GM03348 (cell line): ENCODE measurements at regions not wholly inside any gene's neighbourhood (a gene's known extent, or its start where the extent isn't known, plus 50 kb on each side); places are given as distances from the start of the nearest gene placed in this dataset.
"Not testable (repeated sequence)": the region's sequence is repeated elsewhere in the genome, so short reads cannot be mapped to it uniquely, and the experiment has no call there.

Source experiments
- DNase-seq: peaks from one replicate; pipeline ENCODE4 v3.0.0; 2012; ENCODE audit warnings: low spot score

DNA sequence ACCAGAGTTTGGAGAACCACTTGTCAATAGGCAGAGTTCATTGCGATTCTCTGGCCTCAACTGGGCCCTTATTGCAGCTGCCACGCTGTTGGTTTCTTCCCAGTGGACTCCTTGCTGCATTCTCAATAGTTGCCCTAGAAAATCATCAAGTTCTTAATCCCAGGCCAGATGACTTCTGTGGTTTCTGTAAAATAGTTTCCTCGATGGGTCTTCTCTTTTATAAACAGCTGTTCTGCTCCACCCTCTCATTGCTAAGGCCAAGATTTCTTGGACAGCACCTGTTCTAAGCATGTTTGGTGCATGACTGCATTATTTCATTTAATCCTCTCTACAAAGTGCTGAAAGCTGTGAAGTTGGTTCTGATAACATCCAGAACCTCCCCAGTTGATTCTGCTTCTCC lies 131.0 kb downstream of the BCL2L11 start:
- no peak for DNase-seq

DNA sequence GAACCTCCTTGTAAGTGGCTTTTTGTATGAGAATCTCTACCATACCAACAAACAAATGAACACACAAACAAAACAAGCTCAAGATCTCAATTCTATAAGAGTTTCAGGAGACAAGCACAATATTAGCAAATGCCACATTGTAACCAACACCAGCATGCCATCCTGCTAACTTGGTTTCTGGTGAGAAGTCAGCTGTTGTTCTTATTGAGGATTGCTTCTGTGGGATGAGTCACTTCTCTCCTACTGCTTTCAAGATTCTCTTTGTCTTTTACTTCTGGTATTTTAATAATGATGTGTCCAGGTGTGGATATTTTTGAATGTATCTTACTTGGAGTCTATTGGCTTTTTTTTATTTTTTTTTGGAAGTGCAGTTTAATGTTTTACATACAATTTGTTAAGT lies 131.7 kb downstream of the BCL2L11 start:
- no peak for DNase-seq

DNA sequence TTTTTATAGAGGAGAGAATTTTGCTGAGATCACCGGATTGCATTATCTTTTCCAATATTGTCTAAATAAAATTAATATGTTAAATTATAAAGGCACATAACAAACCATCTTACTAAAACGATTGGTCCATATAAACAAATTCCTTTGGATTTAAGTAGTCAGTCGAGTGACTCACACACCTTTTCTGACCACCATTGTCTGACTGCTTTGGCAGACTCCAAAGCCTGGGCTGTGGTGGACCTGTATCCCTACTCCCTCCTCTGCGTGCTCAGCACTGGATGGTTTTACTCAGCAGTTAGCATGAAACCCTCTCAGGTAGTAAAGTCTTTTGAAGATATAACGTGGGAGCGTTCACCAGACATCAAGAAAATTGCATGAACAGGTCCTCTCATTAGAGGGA lies 134.2 kb downstream of the BCL2L11 start:
- not testable (repeated sequence) for DNase-seq

DNA sequence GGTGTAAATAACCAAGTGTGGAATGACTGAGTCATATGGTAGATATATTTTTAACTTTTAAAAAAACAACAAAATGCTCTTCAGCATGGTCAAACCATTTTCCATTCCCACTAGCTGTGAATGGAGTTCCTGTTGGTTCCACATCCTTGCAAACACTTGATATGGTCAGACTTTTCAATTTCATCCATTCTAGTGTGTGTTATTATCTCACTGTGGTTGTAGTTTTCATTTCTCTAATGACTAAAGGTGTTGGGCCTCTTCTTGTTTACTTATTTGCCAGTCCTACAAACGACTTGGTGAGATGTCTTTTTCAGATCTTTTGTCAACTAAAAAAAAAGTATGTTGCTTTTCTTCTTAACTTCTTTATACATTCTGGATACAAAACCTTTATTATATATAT lies 135.9 kb downstream of the BCL2L11 start:
- DNase-seq: not testable (repeated sequence)

- not testable (repeated sequence) for DNase-seq
Observed at GRCh38 chr2:111257607-111258006, 136.9 kb downstream of the BCL2L11 start.

- DNase-seq: not testable (repeated sequence)
Observed at GRCh38 chr2:111258318-111258717, 137.6 kb downstream of the BCL2L11 start.

DNA sequence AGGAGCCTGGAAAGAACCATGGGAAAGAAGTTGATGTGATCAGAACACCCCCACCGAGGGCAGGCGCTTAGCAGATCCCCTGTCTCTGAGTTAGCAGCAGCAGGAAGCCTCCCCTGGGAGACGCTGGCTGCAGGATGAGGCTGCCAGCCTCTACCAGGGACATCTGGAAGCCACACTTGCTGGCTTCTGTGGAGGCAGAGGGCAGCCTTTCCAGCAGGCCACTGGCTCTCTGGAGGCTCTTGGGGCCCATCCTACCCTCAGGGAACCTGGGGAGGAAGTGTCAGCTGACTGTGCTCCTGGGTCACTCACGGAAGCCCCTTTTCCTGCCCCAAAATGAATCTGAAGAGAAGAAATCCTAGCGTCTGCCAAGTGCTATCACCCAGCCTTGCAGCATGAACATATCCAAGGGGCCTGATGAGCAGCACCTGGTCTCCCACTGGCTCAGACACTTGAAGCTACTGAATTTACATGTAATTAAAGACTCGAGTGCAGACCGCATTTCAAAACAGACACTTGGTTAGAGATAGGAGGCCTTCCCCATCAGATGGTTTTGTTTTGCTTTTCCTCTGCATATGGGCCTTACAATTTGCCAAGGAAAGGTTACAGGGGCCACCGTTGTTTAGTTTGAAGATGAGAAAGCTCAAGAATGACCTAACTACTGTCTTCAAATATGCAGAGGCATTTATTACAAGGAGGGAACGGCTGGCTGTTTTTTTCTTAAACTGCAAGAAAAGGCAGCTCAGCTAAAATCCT lies 142.1 kb downstream of the BCL2L11 start:
- DNase-seq: not testable (repeated sequence)

DNA sequence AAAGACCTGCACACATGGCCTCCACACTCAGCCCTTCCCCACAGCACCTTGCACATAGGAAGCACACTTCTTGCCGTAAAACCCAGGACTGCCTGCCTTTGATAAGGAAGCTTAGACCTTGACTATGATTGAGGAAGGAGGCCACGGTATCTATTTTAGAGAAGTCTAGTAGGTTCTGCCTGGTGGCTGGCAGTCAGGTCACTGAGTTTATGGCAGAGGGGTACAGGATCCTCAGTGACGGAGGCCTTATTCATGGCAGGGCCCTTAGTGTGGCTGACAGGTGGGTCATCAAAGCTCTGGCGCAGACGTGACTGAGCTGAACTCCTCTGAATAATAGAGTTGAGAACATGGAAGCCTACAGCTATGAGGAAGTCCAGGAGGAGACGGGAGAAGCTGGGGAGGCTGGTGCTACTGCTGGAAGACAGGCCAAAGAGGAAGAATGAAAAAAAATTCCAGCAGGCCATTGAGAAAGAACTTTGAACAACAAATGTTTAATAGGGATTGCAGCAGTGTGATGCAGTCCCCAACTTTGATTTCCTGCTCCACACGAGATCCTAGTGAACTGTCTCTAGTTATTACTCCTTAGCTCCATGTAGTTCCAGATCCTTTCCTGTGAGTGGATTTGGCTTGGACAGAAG lies 142.8 kb downstream of the BCL2L11 start:
- not testable (repeated sequence) for DNase-seq

- DNase-seq: not testable (repeated sequence)
Observed at GRCh38 chr2:111264956-111265355, 144.2 kb downstream of the BCL2L11 start.

- DNase-seq: not testable (repeated sequence)
Observed at GRCh38 chr2:111266556-111266955, 145.8 kb downstream of the BCL2L11 start.

- DNase-seq: not testable (repeated sequence)
Observed at GRCh38 chr2:111267038-111267437, 146.3 kb downstream of the BCL2L11 start.

GRCh38 chr2:111269761-111270323 lies 149.1 kb downstream of the BCL2L11 start:
- not testable (repeated sequence) for DNase-seq

DNA sequence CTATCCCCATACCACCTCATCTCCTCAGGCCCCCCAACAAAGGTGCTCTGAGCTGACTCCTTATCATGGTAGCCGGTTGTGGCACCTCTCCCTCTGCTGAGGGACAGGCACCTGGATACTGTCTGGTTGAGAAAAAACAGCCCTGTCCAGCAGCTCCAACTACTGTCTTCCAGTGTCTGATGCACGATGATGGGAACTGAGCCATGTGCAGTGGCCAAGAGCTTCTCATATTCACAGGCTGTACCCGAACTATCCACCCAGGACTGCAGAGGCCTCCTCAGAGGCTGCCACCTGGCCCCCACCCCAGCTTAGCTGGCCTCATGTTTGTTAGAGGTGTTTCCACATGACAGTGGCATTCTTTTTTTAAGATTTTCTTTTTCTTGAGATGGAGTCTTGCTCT lies 149.9 kb downstream of the BCL2L11 start:
- not testable (repeated sequence) for DNase-seq

DNA sequence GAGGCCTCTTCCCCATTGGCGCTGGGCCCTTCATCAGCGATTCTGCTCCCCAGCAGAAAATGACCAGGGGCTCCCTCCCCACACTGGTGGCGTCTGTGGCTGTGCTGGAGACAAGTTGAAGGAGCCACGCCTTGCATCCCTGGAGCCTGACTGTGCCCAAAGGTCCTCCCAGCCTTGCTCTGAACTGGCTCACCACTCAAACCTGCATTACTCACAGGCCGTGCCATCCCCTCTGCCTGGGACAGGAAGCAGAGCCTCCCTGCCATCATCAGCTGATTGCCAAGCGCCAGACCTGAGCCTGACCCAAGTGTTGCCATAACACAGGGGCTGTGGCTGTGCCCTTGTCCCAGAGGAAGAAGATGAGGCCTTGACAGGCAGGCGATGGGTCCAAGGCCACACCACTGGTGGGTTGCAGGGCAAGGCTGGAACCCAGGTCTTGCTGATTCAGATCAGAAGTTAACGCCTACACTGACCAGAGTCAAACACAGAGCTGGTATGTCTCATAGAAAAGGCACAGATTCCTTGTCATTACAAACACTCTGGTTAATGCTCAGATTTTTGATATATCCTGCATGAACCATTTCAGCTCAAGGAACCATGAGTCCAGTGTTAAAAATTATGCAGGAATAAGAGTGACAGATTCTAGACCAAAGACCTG lies 151.1 kb downstream of the BCL2L11 start:
- DNase-seq: not testable (repeated sequence)

- not testable (repeated sequence) for DNase-seq
Observed at GRCh38 chr2:111273007-111273406, 152.3 kb downstream of the BCL2L11 start.

DNA sequence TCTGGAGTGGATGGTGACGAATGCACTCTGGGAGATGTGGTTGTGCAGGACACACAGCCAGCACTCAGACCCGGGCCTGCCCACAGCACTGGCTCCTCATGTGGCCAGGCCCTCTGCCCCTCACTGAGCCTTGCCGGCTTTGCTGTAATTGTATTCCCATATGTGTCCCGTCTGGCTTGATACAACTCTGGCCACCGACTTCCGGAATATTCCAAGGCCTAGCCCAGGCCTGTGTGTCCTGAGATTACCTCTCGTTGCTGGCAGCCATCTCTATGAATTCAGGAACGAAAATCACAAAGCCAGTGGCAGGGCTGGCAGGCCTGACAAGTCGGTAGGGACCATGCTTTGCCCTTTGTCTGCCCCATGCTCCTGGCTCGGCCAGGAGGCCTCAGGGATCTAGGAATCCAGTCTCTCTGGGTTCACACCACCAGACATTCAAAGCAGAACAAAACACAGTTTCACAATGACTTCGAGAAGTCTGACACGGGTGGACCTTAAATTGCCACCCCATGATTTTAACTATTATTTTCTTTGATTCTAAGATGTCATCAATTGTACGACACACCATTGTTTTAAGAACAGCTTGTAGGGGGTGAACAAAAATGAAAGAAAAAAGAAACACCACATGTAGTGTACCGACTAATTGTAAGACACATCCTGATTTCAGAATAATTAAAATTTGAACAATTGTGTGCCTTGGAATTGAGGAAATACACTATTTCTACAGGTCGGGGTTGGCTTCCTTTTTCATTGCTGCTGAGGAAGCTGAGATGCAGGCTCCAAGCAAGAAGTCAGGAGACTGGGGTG lies 154.5 kb downstream of the BCL2L11 start:
- DNase-seq: not testable (repeated sequence)

GRCh38 chr2:111275854-111276171 lies 155.1 kb downstream of the BCL2L11 start:
- DNase-seq: not testable (repeated sequence)

DNA sequence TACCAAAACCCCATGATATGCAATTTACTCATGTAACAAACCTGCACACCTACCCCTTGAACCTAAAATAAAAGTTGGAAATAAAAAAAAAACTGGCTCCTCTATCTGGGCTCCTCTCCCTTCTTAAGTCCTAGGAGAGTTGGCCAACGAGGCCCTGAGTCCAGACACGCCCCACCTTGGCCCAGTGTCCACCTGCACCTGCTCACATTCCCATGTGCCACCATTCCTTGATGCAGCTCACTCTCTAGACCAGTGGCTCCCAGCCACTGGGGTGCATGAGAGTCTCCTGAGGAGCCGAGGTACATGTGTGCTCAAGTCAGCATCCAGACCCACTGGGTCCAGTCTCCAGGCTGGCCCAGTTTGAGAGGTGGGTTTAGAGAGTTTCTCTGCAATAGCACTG lies 157.4 kb downstream of the BCL2L11 start:
- DNase-seq: not testable (repeated sequence)

- DNase-seq: not testable (repeated sequence)
Observed at GRCh38 chr2:111280709-111281286, 160.1 kb downstream of the BCL2L11 start.

DNA sequence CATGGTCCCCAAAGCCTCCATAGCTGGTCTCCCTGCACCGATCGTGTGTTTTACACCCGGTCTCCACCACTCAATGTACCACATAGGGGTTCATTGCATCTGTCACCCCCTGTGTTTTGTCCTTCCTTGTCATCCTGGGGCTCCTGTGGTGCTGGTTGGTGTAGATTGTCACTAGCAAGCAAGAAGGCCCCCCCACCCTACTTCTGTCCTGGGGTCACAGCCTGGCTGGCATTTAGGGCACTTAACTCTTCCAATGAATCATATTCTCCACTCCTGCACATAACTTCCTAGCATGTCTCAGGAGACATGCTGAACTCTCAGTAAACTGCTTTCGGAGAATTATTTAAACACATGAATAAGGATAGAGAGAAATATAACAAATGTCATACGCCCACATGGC lies 161.4 kb downstream of the BCL2L11 start:
- DNase-seq: not testable (repeated sequence)
